Loucy (cell line): ENCODE measurements at regions not wholly inside any gene's neighbourhood (a gene's known extent, or its start where the extent isn't known, plus 50 kb on each side); places are given as distances from the start of the nearest gene placed in this dataset.

Source experiments
- H2AFZ ChIP-seq: fragments of 200-600 bp; sonication (generic); 2 replicates; pipeline ENCODE4 v1.6.0; 2016; ENCODE audit warnings: antibody characterized with exemption, mild to moderate bottlenecking, low read length, moderate library complexity
- H3F3A ChIP-seq: fragments of 200-600 bp; 2 replicates; pipeline ENCODE4 v1.6.0; 2016; ENCODE audit warnings: antibody characterized with exemption, low read depth, mild to moderate bottlenecking
- H3K27me3 ChIP-seq: fragments of 200-600 bp; sonication (generic); 2 replicates; pipeline ENCODE4 v1.6.1; 2014; ENCODE audit warnings: low read length, mild to moderate bottlenecking; ENCODE audit not compliant: insufficient read depth, poor library complexity, severe bottlenecking
- H3K36me3 ChIP-seq: fragments of 200-600 bp; sonication (generic); 2 replicates; pipeline ENCODE4 v1.6.1; 2016; ENCODE audit warnings: low read length; ENCODE audit not compliant: insufficient read depth
- H3K4me1 ChIP-seq: fragments of 200-600 bp; sonication (generic); 2 replicates; pipeline ENCODE4 v1.5.1; 2014; ENCODE audit warnings: low read length, mild to moderate bottlenecking; ENCODE audit not compliant: insufficient read depth, poor library complexity, severe bottlenecking
- H3K4me2 ChIP-seq: fragments of 200-600 bp; sonication (generic); 2 replicates; pipeline ENCODE4 v1.6.0; 2014; ENCODE audit warnings: antibody characterized with exemption, low read length, low read depth, mild to moderate bottlenecking; ENCODE audit not compliant: poor library complexity, severe bottlenecking
- H3K4me3 ChIP-seq: fragments of 200-600 bp; sonication (generic); 2 replicates; pipeline ENCODE4 v1.5.1; 2014; ENCODE audit warnings: low read length, mild to moderate bottlenecking, mixed read lengths; ENCODE audit not compliant: poor library complexity, severe bottlenecking
- H3K79me2 ChIP-seq: fragments of 200-600 bp; sonication (generic); 2 replicates; pipeline ENCODE4 v1.6.1; 2014; ENCODE audit warnings: low read length; ENCODE audit not compliant: insufficient read depth
- H3K9ac ChIP-seq: fragments of 200-600 bp; sonication (generic); 2 replicates; pipeline ENCODE4 v1.6.0; 2014; ENCODE audit warnings: mild to moderate bottlenecking, low read depth, low read length, moderate library complexity; ENCODE audit not compliant: poor library complexity, severe bottlenecking
- H3K9me2 ChIP-seq: fragments of 200-600 bp; sonication (generic); replicated peaks from 2 replicates; pipeline ENCODE4 v1.6.1; 2016; ENCODE audit warnings: low read depth, low read length, mixed read lengths
- H3K9me3 ChIP-seq: fragments of 200-600 bp; sonication (generic); 2 replicates; pipeline ENCODE4 v1.6.1; 2014; ENCODE audit warnings: mild to moderate bottlenecking, antibody characterized with exemption, low read length, low read depth; ENCODE audit not compliant: insufficient read depth
- H4K20me1 ChIP-seq: fragments of 200-600 bp; sonication (generic); 2 replicates; pipeline ENCODE4 v1.6.0; 2014; ENCODE audit warnings: antibody characterized with exemption, low read length, mild to moderate bottlenecking; ENCODE audit not compliant: insufficient read depth, poor library complexity, severe bottlenecking
- EZH2phosphoT487 ChIP-seq: fragments of 200-600 bp; IDR thresholded peaks from 2 replicates; pipeline ENCODE4 v1.6.1; 2018; ENCODE audit warnings: antibody characterized with exemption, mild to moderate bottlenecking, moderate library complexity, borderline replicate concordance
- TF ChIP-seq, protein P1 (sequence below): fragments of 200-600 bp; sonication (generic); conservative IDR thresholded peaks from 2 replicates; pipeline ENCODE4 v1.5.1; 2014; ENCODE audit warnings: mild to moderate bottlenecking, antibody characterized with exemption, low read length

DNA sequence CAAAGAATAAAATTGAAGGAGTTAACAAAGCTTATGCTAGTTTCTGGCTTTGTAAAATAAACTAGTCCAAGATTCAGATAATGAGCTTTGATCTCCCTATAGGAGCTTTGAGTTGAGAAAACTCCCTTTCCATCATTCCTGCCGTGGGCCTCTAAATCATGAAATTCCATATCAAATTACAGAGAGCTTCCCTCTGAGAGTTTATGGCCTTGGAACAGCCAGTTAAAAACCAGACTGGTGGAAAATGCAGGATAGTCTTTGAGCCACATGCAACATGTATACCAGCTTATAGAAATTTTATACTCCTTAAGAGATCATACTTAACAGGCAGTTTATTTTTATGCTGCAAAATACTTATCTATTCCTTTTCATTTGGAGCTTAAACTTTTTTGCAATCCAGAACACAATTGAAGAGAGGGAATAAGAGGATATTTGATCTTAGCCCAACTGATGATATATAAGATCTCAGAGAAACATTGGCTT, 175.8 kb upstream of the ATP2B1 start:
- Histone ChIP-seq H3K4me2 (no peak overlapping the region), H2AFZ (no peak overlapping the region), H3K36me3 (no peaks in the 10 kb centered on the region), H3K27me3 (no peaks in the 10 kb centered on the region), H3F3A (no peaks in the 10 kb centered on the region), H3K4me1 (peaks cover 26% of the 10 kb centered on the region), H3K4me3 (no peak overlapping the region), H3K79me2 (no peaks in the 10 kb centered on the region), H3K9ac (no peak overlapping the region), H4K20me1 (no peaks in the 10 kb centered on the region), H3K9me2 (no peaks in the 10 kb centered on the region), H3K9me3 (no peaks in the 10 kb centered on the region)
- TF ChIP-seq, protein P1, sequence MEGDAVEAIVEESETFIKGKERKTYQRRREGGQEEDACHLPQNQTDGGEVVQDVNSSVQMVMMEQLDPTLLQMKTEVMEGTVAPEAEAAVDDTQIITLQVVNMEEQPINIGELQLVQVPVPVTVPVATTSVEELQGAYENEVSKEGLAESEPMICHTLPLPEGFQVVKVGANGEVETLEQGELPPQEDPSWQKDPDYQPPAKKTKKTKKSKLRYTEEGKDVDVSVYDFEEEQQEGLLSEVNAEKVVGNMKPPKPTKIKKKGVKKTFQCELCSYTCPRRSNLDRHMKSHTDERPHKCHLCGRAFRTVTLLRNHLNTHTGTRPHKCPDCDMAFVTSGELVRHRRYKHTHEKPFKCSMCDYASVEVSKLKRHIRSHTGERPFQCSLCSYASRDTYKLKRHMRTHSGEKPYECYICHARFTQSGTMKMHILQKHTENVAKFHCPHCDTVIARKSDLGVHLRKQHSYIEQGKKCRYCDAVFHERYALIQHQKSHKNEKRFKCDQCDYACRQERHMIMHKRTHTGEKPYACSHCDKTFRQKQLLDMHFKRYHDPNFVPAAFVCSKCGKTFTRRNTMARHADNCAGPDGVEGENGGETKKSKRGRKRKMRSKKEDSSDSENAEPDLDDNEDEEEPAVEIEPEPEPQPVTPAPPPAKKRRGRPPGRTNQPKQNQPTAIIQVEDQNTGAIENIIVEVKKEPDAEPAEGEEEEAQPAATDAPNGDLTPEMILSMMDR = no peak
- no peak for TF ChIP-seq EZH2phosphoT487

DNA sequence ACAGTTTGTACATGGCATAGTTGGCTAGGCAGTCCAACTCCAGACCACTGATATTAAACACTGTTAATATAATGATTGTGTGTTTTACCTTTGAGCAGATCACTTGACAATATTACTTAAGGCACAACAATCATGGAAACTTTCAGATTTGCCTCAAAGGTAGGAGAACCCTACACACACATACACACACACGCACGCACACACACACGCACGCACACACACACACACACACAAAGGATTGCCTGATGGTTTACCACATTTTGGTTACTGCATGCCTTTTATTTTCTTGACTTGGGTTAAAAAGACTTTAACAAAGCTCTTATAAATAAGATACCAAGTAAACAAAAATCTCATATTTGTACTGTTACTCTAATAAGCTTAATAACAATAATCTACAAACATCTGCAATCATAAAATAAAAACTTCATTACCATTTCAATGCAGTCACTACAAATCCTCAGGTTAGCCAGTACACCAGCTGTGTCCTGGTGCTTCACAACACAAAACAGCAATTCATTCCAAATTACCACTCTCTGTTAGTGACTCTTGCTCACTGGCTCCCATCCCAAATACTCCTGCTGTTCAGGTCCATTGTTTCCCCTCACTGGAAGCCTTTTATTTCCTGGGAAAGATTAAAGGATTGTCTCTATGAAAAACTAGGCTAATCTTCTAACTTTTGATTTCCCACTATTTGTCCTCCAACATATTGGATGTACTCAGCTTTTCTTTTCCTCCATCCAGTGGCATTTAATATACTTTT, 175.2 kb upstream of the ATP2B1 start:
- no peak overlapping the region for H3K4me3 ChIP-seq
- TF ChIP-seq, protein P1 = no peak
- TF ChIP-seq EZH2phosphoT487 = no peak
- no peak overlapping the region for H3K9ac ChIP-seq
- no peaks in the 10 kb centered on the region for H3K9me3 ChIP-seq
- no peaks in the 10 kb centered on the region for H3K9me2 ChIP-seq
- H4K20me1 ChIP-seq = no peaks in the 10 kb centered on the region
- H2AFZ ChIP-seq = no peak overlapping the region
- no peaks in the 10 kb centered on the region for H3K79me2 ChIP-seq
- H3F3A ChIP-seq = no peaks in the 10 kb centered on the region
- H3K4me2 ChIP-seq = no peak overlapping the region
- H3K27me3 ChIP-seq = no peaks in the 10 kb centered on the region
- H3K36me3 ChIP-seq = no peaks in the 10 kb centered on the region
- peaks cover 26% of the 10 kb centered on the region for H3K4me1 ChIP-seq

DNA sequence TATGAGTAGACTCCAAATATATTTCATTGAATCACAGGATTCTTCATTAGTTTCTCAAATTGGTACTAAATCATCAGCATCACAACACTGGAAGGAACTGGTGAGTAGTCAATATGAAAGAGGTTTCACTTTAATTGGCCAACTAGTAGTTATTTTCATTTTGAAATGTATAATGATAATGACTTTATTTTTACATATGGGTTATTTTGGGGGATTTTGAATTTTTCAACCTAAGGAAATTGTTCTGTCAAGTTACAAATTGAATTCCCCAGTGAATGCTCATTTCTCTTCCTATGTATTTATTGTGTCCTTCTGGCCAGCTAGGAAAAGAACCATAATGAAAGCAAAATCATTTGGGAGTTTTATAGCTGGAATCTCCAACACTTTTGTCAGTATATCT, 174.2 kb upstream of the ATP2B1 start:
- no peak for TF ChIP-seq EZH2phosphoT487
- TF ChIP-seq, protein P1 = no peak
- no peak overlapping the region for H3K4me2 ChIP-seq
- peaks cover 26% of the 10 kb centered on the region for H3K4me1 ChIP-seq

More for the DNA sequence above, 174.2 kb upstream of the ATP2B1 start:
- H3K9me2 ChIP-seq = no peaks in the 10 kb centered on the region
- H3K27me3 ChIP-seq = no peaks in the 10 kb centered on the region
- H3K79me2 ChIP-seq = no peaks in the 10 kb centered on the region
- no peak overlapping the region for H3K4me3 ChIP-seq
- H3K9me3 ChIP-seq = no peaks in the 10 kb centered on the region
- H3K9ac ChIP-seq = no peak overlapping the region
- no peaks in the 10 kb centered on the region for H3F3A ChIP-seq
- no peak overlapping the region for H2AFZ ChIP-seq
- no peaks in the 10 kb centered on the region for H3K36me3 ChIP-seq
- no peaks in the 10 kb centered on the region for H4K20me1 ChIP-seq
